ENCODE measurements at regions not wholly inside any gene's neighbourhood (a gene's known extent, or its start where the extent isn't known, plus 50 kb on each side); places are given as distances from the start of the nearest gene placed in this dataset.

- DNase-seq, result no peak
Observed at GRCh38 chr9:107064378-107064777, 201.4 kb downstream of the ZNF462 start.

GRCh38 chr9:107065549-107065948 is 202.6 kb downstream of the ZNF462 start:
- no peak for DNase-seq

GRCh38 chr9:107067739-107068416 is 204.9 kb downstream of the ZNF462 start:
- DNase-seq, result no peak

GRCh38 chr9:107068581-107068980 is 205.6 kb downstream of the ZNF462 start:
- DNase-seq, result no peak

GRCh38 chr9:107070586-107070985 is 207.6 kb downstream of the ZNF462 start:
- DNase-seq, result no peak

GRCh38 chr9:107078061-107078460 is 205.0 kb upstream of the RAD23B start:
- no peak for DNase-seq

GRCh38 chr9:107079589-107079988 is 203.5 kb upstream of the RAD23B start:
- DNase-seq, result no peak

- DNase-seq, result no peak
Observed at GRCh38 chr9:107080130-107080529, 202.9 kb upstream of the RAD23B start.

GRCh38 chr9:107086460-107086859 is 196.6 kb upstream of the RAD23B start:
- no peak for DNase-seq

GRCh38 chr9:107087222-107087621 is 195.9 kb upstream of the RAD23B start:
- no peak for DNase-seq

GRCh38 chr9:107090218-107090617 is 192.9 kb upstream of the RAD23B start:
- no peak for DNase-seq

- DNase-seq, result no peak
Observed at GRCh38 chr9:107093365-107094060, 189.6 kb upstream of the RAD23B start.

- no peak for DNase-seq
Observed at GRCh38 chr9:107094370-107094769, 188.7 kb upstream of the RAD23B start.

GRCh38 chr9:107100591-107100990 is 182.5 kb upstream of the RAD23B start:
- no peak for DNase-seq

GRCh38 chr9:107102011-107102410 is 181.1 kb upstream of the RAD23B start:
- no peak for DNase-seq

- no peak for DNase-seq
Observed at GRCh38 chr9:107103621-107104020, 179.5 kb upstream of the RAD23B start.

GRCh38 chr9:107105784-107106183 is 177.3 kb upstream of the RAD23B start:
- DNase-seq, result no peak

- DNase-seq, result no peak
Observed at GRCh38 chr9:107106416-107106815, 176.7 kb upstream of the RAD23B start.

- no peak for DNase-seq
Observed at GRCh38 chr9:107108342-107109130, 174.5 kb upstream of the RAD23B start.

GRCh38 chr9:107109324-107109723 is 173.8 kb upstream of the RAD23B start:
- DNase-seq, result no peak

- DNase-seq, result no peak
Observed at GRCh38 chr9:107110153-107110552, 172.9 kb upstream of the RAD23B start.

GRCh38 chr9:107112707-107113243 is 170.3 kb upstream of the RAD23B start:
- DNase-seq, result no peak

GRCh38 chr9:107118863-107119624 is 164.0 kb upstream of the RAD23B start:
- DNase-seq, result no peak

Measured in left hindlimb (tissue), 1 donor.